Calu3 (cell line): ENCODE measurements at regions not wholly inside any gene's neighbourhood (a gene's known extent, or its start where the extent isn't known, plus 50 kb on each side); places are given as distances from the start of the nearest gene placed in this dataset.

Experiments
- BruUV-seq: library from RNA; stranded (reverse); fragments of 400-500 nt; replicated peaks from 2 replicates; lab custom pipeline; 2021; lab: Mats Ljungman, UMichigan
- CTCF ChIA-PET: fragments of 300-600 bp; sonication (Branson Sonifier 250); formaldehyde crosslinking; loops from one replicate; lab custom pipeline; 2022; ENCODE audit warnings: antibody characterized with exemption; lab: Charles Lee
- DNase-seq: peaks from one replicate; pipeline ENCODE4 v3.0.0; 2022
- H3K27ac Mint-ChIP-seq: one replicate; pipeline ENCODE4 v1.8.0; 2022; ENCODE audit warnings: mixed read lengths; ENCODE audit not compliant: unreplicated experiment
- H3K27me3 Mint-ChIP-seq: one replicate; pipeline ENCODE4 v1.8.0; 2022; ENCODE audit warnings: mixed read lengths; ENCODE audit not compliant: unreplicated experiment
- H3K36me3 Mint-ChIP-seq: one replicate; pipeline ENCODE4 v1.8.0; 2022; ENCODE audit warnings: mild to moderate bottlenecking, moderate library complexity, mixed read lengths; ENCODE audit not compliant: insufficient read depth, unreplicated experiment
- H3K4me1 Mint-ChIP-seq: one replicate; pipeline ENCODE4 v1.8.0; 2022; ENCODE audit warnings: mild to moderate bottlenecking, low read depth, mixed read lengths; ENCODE audit not compliant: unreplicated experiment
- H3K4me3 Mint-ChIP-seq: one replicate; pipeline ENCODE4 v1.8.0; 2022; ENCODE audit warnings: mild to moderate bottlenecking, low read depth, moderate library complexity, mixed read lengths; ENCODE audit not compliant: unreplicated experiment
- H3K9me3 Mint-ChIP-seq: one replicate; pipeline ENCODE4 v1.8.0; 2022; ENCODE audit warnings: low read depth, mixed read lengths; ENCODE audit not compliant: unreplicated experiment
- intact Hi-C: fragments of 100-400 bp; cut with micrococcal nuclease; formaldehyde crosslinking; loops from one replicate; pipeline ENCODE4 v1.10.0; 2022; ENCODE audit not compliant: unreplicated experiment
- TF ChIP-seq, protein P1 (sequence below): fragments of 200-600 bp; IDR thresholded peaks from one replicate; pipeline ENCODE4 v1.8.0; 2022; ENCODE audit warnings: antibody characterized with exemption; ENCODE audit not compliant: unreplicated experiment

DNA sequence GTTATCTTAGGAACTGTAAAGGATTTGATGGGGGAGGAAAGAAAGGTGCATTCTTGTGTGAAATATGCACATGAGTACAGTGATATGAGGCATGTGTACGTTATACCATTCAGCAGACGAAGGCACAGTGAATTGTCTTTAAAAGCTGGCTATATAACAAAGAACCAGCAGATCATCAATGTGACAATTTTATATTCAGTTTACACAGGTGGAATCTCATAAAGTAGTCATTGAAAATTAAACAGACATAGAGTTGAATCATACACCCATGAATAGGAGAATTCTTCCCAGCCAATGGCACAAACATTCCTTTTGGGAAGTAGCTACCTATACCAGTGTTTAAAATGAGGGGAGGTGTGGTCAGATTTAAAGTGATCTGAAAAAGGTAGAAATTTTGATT, 470.3 kb downstream of the DSC3 start:
- Mint-ChIP-seq H3K9me3 (no peaks in the 10 kb centered on the region), H3K4me1 (no peaks in the 10 kb centered on the region), H3K27ac (no peak overlapping the region), H3K4me3 (no peak overlapping the region), H3K27me3 (no peaks in the 10 kb centered on the region), H3K36me3 (no peaks in the 10 kb centered on the region)
- intact Hi-C loops: no loop called here
- CTCF ChIA-PET: no interaction called here
- TF ChIP-seq, protein P1, sequence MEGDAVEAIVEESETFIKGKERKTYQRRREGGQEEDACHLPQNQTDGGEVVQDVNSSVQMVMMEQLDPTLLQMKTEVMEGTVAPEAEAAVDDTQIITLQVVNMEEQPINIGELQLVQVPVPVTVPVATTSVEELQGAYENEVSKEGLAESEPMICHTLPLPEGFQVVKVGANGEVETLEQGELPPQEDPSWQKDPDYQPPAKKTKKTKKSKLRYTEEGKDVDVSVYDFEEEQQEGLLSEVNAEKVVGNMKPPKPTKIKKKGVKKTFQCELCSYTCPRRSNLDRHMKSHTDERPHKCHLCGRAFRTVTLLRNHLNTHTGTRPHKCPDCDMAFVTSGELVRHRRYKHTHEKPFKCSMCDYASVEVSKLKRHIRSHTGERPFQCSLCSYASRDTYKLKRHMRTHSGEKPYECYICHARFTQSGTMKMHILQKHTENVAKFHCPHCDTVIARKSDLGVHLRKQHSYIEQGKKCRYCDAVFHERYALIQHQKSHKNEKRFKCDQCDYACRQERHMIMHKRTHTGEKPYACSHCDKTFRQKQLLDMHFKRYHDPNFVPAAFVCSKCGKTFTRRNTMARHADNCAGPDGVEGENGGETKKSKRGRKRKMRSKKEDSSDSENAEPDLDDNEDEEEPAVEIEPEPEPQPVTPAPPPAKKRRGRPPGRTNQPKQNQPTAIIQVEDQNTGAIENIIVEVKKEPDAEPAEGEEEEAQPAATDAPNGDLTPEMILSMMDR: no peak
- BruUV-seq: no TSS peak
- DNase-seq: no peak

DNA sequence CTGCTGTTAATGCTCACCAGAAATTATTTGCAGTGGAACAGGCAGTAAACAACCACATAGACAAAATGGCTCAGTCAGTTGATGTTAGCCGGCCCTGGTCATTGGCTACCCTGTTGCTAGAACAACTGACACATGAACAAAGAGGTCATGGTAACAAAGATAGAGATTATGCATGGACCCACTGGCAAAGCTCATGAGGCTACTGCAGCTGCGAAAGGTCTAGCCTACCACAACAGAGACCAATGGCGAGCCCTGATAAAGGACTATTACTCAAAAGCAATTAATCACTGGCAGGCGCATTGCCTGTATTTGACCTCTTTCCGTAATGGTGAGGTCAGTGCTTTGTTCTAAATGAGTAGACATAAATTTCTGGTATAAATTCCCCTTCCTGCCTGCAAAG, 474.2 kb downstream of the DSC3 start:
- Mint-ChIP-seq H3K27ac (no peak overlapping the region), H3K4me3 (no peak overlapping the region), H3K27me3 (no peaks in the 10 kb centered on the region), H3K9me3 (no peaks in the 10 kb centered on the region), H3K4me1 (no peaks in the 10 kb centered on the region), H3K36me3 (no peaks in the 10 kb centered on the region)
- intact Hi-C loops: no loop called here
- DNase-seq: no peak
- CTCF ChIA-PET: no interaction called here
- BruUV-seq: no TSS peak
- TF ChIP-seq, protein P1: no peak

DNA sequence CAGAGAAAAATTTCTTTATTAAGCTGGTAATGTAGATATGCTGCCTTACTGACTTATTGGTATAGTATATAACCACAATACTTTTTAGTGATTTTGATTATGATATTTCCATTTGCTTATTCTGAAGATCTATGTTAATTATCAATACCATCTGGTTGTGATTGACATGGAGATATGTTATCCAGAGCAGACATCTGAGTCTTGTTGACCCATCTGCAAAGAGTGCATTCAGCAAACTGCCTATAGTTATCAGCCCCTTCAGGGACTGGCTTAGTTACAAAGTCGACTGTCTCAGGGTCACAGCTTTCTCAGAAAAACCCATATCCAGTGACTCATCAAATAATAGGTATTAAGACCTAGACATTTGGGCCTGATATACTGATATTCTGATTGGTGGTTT, 475.7 kb downstream of the DSC3 start:
- no TSS peak for BruUV-seq
- Mint-ChIP-seq H3K27me3 (no peaks in the 10 kb centered on the region), H3K4me1 (no peaks in the 10 kb centered on the region), H3K36me3 (no peaks in the 10 kb centered on the region), H3K4me3 (no peak overlapping the region), H3K9me3 (no peaks in the 10 kb centered on the region), H3K27ac (no peak overlapping the region)
- TF ChIP-seq, protein P1: no peak
- CTCF ChIA-PET: no interaction called here
- intact Hi-C loops: no loop called here
- DNase-seq: no peak

DNA sequence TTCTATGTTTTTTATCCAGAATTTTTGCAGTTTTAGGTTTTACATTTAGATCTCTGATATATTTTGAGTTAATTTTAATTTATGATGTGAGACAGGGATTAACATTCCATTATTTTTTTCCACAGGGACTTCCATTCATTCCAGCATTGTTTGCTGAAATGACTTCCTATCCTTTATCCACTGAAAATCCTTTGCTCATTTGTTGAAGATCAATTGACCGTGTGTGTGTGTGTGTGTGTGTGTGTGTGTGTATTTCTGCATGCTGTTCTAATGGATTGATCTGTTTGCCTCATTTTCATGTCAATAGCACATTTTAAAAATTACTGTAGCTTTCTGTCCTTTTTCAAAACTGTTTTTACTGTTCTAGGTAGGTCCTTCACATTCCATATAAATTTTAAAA, 480.3 kb downstream of the DSC3 start:
- CTCF ChIA-PET: no interaction called here
- Mint-ChIP-seq H3K4me3 (no peak overlapping the region), H3K27ac (no peak overlapping the region), H3K9me3 (no peaks in the 10 kb centered on the region), H3K36me3 (no peaks in the 10 kb centered on the region), H3K4me1 (no peaks in the 10 kb centered on the region), H3K27me3 (no peaks in the 10 kb centered on the region)
- no peak for DNase-seq
- no TSS peak for BruUV-seq
- intact Hi-C loops: no loop called here
- TF ChIP-seq, protein P1: no peak

DNA sequence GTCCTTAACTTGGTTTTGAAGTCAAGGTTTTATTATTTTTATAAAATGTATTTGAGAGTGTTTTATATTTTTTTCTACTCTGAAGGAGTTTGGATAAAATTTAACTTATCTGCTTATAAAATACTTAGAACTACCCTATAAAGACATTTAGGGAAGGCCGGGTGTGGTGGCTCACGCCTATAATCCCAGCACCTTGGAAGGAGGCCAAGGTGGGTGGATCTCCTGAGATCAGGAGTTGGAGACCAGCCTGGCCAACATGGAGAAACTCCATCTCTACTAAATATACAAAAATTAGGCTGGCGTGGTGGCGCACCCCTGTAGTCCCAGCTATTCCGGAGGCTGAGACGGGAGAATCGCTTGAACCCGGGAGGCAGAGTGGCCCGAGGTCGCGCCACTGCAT, 486.4 kb downstream of the DSC3 start:
- Mint-ChIP-seq H3K9me3 (peaks cover 2% of the 10 kb centered on the region), H3K4me3 (no peak overlapping the region), H3K27me3 (no peaks in the 10 kb centered on the region), H3K4me1 (no peaks in the 10 kb centered on the region), H3K36me3 (no peaks in the 10 kb centered on the region), H3K27ac (no peak overlapping the region)
- TF ChIP-seq, protein P1: no peak
- no TSS peak for BruUV-seq
- intact Hi-C loops: no loop called here
- CTCF ChIA-PET: no interaction called here
- no peak for DNase-seq
